ENCODE measurements at regions not wholly inside any gene's neighbourhood (a gene's known extent, or its start where the extent isn't known, plus 50 kb on each side); places are given as distances from the start of the nearest gene placed in this dataset.

- no peak for TF ChIP-seq CTCF (IDR thresholded peaks at IDR 0.05)
- TF ChIP-seq POLR2A (IDR thresholded peaks at IDR 0.05), result no peak
- no peak for TF ChIP-seq EP300 (IDR thresholded peaks at IDR 0.05)
These were observed 259.3 kb upstream of the NT5C1B start for GRCh38 chr2:18848646-18849045.

Measured in upper lobe of left lung (tissue), 4 donors.